ENCODE measurements at regions not wholly inside any gene's neighbourhood (a gene's known extent, or its start where the extent isn't known, plus 50 kb on each side); places are given as distances from the start of the nearest gene placed in this dataset.
"Not testable (repeated sequence)": the region's sequence is repeated elsewhere in the genome, so short reads cannot be mapped to it uniquely, and the experiment has no call there.

GRCh38 chr15:69554279-69554961 lies 101.8 kb downstream of the RPLP1 start:
- no peak for DNase-seq

- DNase-seq: no peak
Measured at GRCh38 chr15:69555080-69555479, 102.5 kb downstream of the RPLP1 start.

- no peak for DNase-seq
Measured at GRCh38 chr15:69556344-69556743, 103.7 kb downstream of the RPLP1 start.

GRCh38 chr15:69557020-69557706 lies 104.5 kb downstream of the RPLP1 start:
- DNase-seq: no peak

GRCh38 chr15:69557707-69558409 lies 105.2 kb downstream of the RPLP1 start:
- DNase-seq: no peak

GRCh38 chr15:69559440-69560190 lies 107.0 kb downstream of the RPLP1 start:
- DNase-seq: no peak

- no peak for DNase-seq
Measured at GRCh38 chr15:69561071-69561784, 108.6 kb downstream of the RPLP1 start.

- DNase-seq: no peak
Measured at GRCh38 chr15:69562116-69562515, 109.5 kb downstream of the RPLP1 start.

GRCh38 chr15:69562564-69562963 lies 109.9 kb downstream of the RPLP1 start:
- DNase-seq: no peak

GRCh38 chr15:69565066-69565655 lies 112.5 kb downstream of the RPLP1 start:
- DNase-seq: no peak

GRCh38 chr15:69567238-69567760 lies 114.7 kb downstream of the RPLP1 start:
- DNase-seq: not testable (repeated sequence)

GRCh38 chr15:69568173-69569009 lies 115.8 kb downstream of the RPLP1 start:
- DNase-seq: no peak

- DNase-seq: no peak
Measured at GRCh38 chr15:69570454-69570853, 117.8 kb downstream of the RPLP1 start.

- DNase-seq: no peak
Measured at GRCh38 chr15:69570997-69571396, 118.4 kb downstream of the RPLP1 start.

GRCh38 chr15:69573278-69573677 lies 120.7 kb downstream of the RPLP1 start:
- DNase-seq: not testable (repeated sequence)

GRCh38 chr15:69573815-69574475 lies 121.3 kb downstream of the RPLP1 start:
- DNase-seq: no peak

GRCh38 chr15:69574506-69574905 lies 121.9 kb downstream of the RPLP1 start:
- no peak for DNase-seq

GRCh38 chr15:69575387-69575786 lies 122.8 kb downstream of the RPLP1 start:
- DNase-seq: no peak

- DNase-seq: peak; percentile 24 to 61 (median 44)
Measured at GRCh38 chr15:69576035-69576526, 123.5 kb downstream of the RPLP1 start.

- DNase-seq: no peak
Measured at GRCh38 chr15:69576948-69577351, 124.3 kb downstream of the RPLP1 start.

Data from stimulated activated naive CD4-positive, alpha-beta T cell (primary cell).